GM12872 (cell line): ENCODE measurements at regions not wholly inside any gene's neighbourhood (a gene's known extent, or its start where the extent isn't known, plus 50 kb on each side); places are given as distances from the start of the nearest gene placed in this dataset.

Experiments used
- CTCF ChIP-seq: IDR thresholded peaks from 3 replicates; pipeline ENCODE4 v1.5.1; 2011; ENCODE audit warnings: low read depth, mild to moderate bottlenecking, low read length, moderate library complexity; ENCODE audit not compliant: insufficient read depth

DNA sequence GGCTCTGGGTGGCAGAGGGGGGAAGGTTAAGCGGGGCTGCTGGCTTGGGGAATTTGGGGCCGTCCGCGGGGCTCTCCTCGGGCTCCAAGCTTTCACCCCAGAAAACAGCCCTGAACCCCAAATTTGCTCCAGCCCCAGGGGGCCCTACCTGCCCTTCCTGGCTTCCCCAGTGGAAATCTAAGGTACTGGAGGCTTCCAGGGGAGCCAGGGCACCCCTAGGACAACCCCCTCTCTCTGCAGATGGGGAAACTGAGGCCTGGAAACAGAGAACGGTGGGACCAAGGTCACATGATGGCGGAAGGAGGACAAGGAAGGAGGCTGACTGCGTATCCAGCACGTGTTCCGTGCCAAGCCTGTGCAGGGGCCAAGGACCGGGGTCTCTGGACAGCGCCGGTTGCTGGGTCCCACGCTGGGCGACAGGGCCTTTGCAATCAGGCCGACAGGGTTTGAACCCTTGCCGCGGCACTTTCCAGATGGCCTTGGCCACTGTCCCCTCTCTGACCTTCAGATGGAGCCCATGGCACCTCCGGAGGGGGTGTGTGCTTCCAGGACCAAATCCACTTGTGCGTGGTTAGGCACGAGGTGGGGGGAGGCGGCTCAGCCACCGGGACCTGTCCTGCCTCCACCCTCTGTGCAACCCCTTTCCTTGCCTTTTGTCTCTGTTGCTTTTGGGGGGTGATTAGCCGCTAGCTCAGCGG is 183.1 kb downstream of the C9orf50 start:
- no peak for TF ChIP-seq CTCF

DNA sequence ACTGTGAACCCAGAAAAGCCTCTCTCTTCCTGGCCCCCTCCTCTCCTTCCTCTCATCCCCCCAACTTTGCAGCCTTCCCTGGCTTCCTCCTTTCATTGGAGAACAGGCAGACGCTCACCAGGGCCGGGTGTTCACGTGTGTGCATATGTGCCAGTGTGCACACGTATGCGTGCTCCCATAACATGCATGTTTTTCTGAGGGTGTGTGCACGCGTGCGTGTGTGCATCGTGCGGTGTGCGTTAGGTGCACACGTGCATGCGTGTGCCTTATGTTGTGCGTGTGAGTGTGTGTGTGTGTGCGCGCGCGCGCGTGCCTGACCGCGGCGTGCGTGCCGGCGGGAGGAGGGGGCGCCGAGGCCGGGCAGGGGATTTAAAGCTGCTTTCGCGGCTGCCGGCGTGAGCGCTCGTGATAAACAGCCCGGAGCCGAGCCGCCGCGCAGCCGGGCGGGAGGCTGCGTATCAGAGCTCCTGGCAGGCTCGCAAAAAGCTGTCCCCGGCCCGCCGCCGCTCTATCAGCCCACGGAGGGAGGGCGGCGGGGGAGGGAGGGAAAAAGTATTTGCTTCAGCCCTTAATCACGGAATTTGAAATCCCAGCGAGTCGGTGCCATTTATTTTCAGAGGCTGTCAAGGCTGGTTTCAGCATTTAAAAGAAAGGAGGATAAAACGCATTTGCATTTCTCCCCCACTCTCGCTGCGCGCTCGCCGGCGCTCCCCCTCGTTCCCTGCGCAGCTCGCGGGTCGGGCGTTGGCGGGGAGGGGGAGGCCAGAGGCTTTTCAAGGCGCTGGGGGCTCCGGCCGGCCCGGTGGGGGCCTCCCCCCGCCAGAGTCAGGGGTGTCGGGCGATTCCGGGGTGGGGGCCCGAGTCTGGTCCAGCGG is 183.9 kb downstream of the C9orf50 start:
- TF ChIP-seq CTCF, result no peak

GRCh38 chr9:129435988-129436717 is 184.7 kb downstream of the C9orf50 start:
- no peak for TF ChIP-seq CTCF

GRCh38 chr9:129435291-129435690 is 185.6 kb downstream of the C9orf50 start:
- no peak for TF ChIP-seq CTCF

GRCh38 chr9:129434187-129434586 is 186.7 kb downstream of the C9orf50 start:
- TF ChIP-seq CTCF, result no peak

DNA sequence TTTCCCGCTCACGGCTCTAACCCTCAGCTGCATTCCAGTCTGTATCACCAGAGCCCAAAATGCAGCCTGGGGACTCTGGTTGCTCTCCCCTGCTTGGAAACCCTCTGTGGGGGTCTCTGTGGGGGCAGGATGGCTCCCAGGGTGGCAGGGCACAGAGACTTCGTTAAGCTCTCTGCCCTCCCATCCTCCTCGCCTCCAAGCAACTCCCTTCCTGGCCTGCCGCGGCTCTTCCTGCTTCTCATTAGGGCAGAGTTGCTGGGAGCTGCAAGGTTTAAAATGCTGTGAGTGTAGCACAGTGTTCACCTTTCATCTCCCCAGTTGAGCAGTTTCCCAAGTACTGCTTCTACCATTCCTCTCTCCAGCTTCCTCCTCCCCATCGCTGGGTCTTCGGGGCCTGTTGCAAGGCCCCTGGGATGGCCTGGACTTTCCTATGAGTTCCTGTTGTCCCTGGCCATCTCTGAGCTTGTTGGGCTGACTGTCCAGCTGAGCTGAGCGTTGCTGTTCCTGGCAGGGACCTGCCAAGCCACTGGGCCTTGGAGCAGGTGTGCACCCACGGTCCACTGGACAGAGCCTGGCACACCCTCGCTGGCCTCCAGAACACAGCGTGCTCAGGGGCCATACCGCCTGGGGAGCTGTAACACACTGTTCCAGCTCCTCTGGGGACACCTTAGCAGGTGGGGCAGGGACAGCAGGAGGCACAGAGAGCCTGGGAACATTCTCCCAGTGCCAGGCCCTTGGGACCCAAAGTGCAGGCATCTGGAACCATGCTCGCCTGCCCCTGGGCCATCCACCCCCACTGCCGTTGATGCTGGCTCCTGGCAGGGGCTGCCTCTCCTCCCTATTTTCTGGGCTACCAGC is 188.4 kb downstream of the C9orf50 start:
- TF ChIP-seq CTCF, result no peak
